ENCODE measurements at regions not wholly inside any gene's neighbourhood (a gene's known extent, or its start where the extent isn't known, plus 50 kb on each side); places are given as distances from the start of the nearest gene placed in this dataset.

- TF ChIP-seq CTCF (tag by site-specific recombination; IDR thresholded peaks at IDR 0.05) (no peak), ZNF776 (tag by site-specific recombination; IDR thresholded peaks at IDR 0.05; ENCODE audit: borderline replicate concordance) (no peak), ZNF23 (tag by site-specific recombination; IDR thresholded peaks at IDR 0.05; ENCODE audit: borderline replicate concordance) (no peak), PBX3 (CRISPR knock-in tag; IDR thresholded peaks at IDR 0.05) (no peak), ZFHX2 (tag by site-specific recombination; conservative IDR thresholded peaks at IDR 0.05) (no peak), PRDM4 (tag by site-specific recombination; IDR thresholded peaks at IDR 0.05) (no peak), ZNF266 (tag by site-specific recombination; IDR thresholded peaks at IDR 0.05; ENCODE audit: low read depth) (no peak), ZNF571 (tag by site-specific recombination; IDR thresholded peaks at IDR 0.05) (no peak), ZNF121 (tag by site-specific recombination; IDR thresholded peaks at IDR 0.05) (no peak)
Measured at GRCh38 chr9:118832371-118832770, 536.9 kb downstream of the BRINP1 start.

All from HEK293 (cell line).